GM04503 (cell line): ENCODE measurements at regions not wholly inside any gene's neighbourhood (a gene's known extent, or its start where the extent isn't known, plus 50 kb on each side); places are given as distances from the start of the nearest gene placed in this dataset.
"Not testable (repeated sequence)": the region's sequence is repeated elsewhere in the genome, so short reads cannot be mapped to it uniquely, and the experiment has no call there.

ENCODE experiments used
- DNase-seq: peaks from one replicate; pipeline ENCODE4 v3.0.0-alpha.2; 2012; ENCODE audit warnings: low read depth

- no peak for DNase-seq
These were observed 417.8 kb upstream of the CCL2 start for GRCh38 chr17:33837281-33837680.

GRCh38 chr17:33838281-33838680, 416.8 kb upstream of the CCL2 start:
- no peak for DNase-seq

GRCh38 chr17:33847900-33848299, 407.2 kb upstream of the CCL2 start:
- DNase-seq = no peak

DNA sequence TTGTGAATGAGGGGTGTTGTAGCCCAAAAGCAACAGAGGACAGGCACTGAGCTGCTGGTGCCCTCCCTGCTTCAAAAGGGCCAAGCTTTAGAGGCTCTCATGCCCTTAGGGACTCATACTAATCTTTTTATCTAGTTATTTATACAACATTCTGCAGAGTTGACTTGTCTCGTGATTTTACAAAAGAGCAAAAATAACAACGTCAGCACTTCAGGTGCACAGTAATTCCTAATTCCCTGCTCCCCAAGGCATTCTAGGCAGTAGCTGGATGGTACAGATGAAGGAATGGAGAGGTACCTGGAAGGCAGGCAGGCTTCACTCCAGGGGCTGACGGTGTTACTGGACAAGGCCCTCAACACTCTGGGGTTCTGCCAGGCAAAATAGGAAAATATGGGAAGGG, 406.7 kb upstream of the CCL2 start:
- no peak for DNase-seq

GRCh38 chr17:33854596-33854995, 400.5 kb upstream of the CCL2 start:
- DNase-seq = no peak

DNA sequence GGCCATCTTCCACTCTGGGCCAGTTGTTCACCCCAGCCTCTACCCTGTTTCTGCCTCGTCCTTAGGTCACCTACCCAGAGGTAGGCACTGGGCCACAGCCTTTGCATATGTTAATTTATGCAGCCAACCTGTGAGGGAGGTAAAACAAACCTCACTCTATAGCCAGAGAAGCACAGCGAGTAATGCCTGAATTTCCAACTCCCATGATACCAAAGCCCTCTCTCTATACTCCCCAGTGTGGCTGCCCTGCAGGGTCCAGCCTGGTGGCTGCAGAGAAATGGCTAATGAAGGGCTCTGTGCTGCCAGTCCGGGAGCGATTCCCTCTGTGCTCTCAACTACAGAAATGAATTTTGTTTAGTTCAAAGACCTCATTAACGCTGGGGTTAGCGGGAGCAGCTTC, 397.0 kb upstream of the CCL2 start:
- no peak for DNase-seq

- no peak for DNase-seq
These were observed 396.4 kb upstream of the CCL2 start for GRCh38 chr17:33858682-33859081.

- no peak for DNase-seq
These were observed 392.1 kb upstream of the CCL2 start for GRCh38 chr17:33862772-33863602.

DNA sequence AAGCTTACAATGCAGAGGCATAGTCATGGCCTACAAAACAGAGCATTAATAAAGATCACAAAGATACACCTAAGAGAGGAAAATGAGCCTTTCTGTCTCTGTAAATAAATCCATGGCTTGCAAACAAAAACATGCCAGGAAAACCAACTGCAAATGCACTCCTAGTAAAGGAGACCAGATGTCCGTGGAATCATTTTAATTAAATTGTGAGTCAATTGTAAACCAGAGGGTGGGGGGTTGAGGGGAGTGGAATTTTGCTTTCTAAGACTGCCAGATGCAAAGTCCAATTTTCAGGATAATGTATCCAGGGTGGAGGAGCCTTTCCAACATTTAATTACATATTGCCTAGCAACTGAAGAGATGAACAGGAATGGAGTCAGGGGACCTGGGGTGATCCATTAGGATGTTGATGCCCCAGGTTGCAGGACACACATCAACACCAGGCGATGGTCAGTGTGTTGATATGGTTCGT, 390.3 kb upstream of the CCL2 start:
- no peak for DNase-seq

- DNase-seq = no peak
These were observed 386.2 kb upstream of the CCL2 start for GRCh38 chr17:33868899-33869298.

GRCh38 chr17:33870936-33871335, 384.1 kb upstream of the CCL2 start:
- no peak for DNase-seq

DNA sequence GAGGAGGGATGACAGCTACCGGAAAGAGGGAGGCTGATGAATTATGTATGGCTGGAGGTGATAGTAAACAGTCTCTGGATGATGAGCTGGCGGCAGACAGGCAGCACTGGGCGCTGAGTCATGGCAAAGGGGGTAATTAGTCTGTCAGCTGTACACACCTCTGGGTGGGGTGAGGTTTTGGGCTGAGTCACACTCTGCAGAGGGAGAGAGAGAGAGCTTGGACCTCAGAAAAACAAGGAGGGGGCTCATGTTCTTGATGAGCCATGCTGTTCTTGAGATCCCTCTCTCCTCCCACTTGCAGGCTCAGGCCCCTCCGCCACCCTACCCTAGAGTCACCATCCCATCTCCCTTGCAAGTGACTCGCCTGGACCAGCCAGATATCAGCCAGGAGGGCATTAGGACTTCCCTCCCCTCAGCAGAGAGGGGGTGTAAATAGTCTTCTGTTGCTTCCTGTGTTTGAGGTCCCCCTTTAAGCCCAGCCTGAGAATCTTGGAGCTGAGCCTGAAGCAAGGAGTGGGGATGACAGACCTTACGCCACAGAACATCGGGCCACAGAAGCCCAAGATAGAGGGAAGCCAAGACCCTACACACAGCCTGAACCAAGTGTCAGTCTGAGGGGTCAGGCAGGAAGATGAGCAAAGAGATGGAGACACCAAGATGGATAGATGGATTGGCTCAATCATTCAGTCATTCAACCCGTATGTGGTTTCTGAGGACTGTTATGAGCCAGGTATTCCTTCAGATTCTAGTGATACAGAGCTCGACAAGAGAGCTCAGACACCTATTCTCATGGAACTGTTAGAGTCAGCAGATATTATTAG, 383.2 kb upstream of the CCL2 start:
- DNase-seq = no peak

DNA sequence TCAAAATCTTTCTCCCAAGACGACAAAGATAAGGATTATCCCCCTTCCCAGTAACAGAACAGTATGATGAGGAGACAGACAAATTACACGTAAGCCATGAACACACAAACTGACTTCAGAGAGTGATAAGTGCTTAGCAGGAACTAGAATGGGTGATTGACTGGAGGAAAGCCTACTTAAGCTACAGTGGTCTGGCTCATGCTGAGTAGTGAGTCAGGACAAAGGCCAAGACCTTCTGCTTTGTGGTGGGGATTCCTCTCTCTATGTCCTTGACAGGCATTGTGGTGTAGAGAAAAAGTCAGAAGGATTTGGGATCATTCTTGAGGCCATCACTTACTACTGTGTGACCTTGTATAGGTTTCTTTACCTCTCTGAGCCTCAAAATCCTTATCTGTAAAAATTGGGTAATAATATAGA, 381.9 kb upstream of the CCL2 start:
- no peak for DNase-seq

DNA sequence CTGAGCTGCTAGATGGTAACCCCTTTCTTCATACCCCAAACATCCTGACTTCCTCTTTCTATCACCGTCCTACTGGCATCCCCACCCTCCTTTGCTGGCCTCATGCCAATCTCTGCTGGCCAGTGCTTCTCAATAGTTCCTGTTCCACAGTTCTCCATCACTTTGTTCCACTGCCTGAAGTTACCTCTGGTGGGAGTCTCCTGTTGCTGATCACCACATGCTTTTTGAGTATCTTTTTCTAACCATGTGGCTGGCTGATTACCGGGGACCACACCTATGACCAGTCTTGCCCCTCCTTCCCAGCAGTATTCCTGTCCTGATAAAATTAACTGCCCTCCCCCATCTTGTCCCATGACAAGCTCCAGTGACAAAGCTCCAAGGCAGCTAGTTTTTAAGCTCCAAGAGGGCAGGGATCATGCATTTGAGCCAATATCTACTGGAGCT, 380.4 kb upstream of the CCL2 start:
- DNase-seq = no peak

GRCh38 chr17:33875973-33876372, 379.1 kb upstream of the CCL2 start:
- DNase-seq = no peak

DNA sequence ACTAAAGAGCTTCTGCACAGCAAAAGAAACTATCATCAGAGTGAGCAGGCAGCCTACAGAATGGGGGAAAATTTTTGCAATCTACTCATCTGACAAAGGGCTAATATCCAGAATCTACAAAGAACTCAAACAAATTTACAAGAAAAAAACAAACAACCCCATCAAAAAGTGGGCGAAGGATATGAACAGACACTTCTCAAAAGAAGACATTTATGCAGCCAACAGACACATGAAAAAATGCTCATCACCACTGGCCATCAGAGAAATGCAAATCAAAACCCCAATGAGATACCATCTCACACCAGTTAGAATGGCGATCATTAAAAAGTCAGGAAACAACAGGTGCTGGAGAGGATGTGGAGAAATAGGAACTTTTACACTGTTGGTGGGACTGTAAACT, 372.8 kb upstream of the CCL2 start:
- DNase-seq = not testable (repeated sequence)

- not testable (repeated sequence) for DNase-seq
These were observed 372.4 kb upstream of the CCL2 start for GRCh38 chr17:33882677-33883076.

DNA sequence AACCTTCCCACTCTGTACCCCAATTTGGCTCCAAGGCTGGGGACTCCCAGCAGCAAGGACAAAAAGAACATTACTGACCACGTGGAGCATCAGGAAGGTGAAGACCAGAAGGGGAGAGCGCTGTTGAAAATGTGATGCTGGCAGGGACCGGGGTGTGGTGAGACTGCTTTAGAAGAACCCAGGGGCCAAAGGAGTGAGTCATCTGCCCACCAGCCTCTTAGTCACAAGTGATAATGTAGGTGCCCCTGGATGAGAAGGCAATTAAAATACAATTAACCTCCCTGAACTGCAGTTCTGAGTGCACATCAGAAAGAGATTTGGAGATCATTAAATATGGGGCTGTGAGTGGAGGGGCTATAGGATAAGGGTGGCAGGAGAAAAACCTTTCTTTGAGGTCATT, 366.6 kb upstream of the CCL2 start:
- DNase-seq = no peak

GRCh38 chr17:33889040-33889439, 366.0 kb upstream of the CCL2 start:
- DNase-seq = no peak

- no peak for DNase-seq
These were observed 365.3 kb upstream of the CCL2 start for GRCh38 chr17:33889766-33890165.

DNA sequence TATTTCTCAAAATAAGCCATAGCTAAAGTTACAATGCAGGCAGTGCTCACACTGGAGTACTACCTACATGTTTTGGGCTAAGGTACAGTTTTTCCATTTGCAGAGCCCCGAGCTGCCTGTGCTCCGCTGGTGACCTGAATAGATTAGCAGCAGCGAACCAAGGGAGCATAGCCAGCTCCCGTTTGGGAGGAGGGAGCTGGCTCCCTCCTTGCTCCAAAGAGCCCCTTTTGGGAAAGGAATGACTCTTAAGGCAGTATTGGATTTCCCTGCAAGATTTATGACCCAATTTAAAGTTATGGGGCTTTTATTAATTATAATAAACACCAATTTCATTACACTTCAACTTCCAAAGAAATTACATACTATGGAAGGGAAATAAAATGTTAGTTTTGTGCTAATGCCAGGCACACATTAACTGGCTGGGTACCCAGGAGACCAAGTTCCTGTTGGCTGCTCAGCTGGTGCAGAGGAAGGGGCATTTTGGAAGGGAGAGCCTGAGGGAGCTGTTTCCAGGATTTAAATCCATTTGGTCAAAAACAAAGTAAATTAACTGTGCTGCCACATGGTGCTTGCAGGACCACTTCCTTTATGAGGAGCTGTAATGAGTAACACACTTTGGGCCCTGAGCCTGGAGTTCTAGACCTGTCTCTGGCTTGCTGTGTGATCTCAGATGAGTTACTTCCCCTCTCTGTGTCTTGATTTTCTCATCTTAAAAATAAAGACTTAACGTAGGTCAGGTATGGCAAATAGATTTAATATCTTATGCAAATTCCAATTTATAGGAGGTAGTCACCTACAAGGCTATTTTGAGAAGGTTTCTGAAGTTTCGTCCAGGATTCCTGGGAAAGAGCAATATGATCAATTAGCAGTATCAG, 362.1 kb upstream of the CCL2 start:
- no peak for DNase-seq

GRCh38 chr17:33895491-33895890, 359.6 kb upstream of the CCL2 start:
- no peak for DNase-seq
